H1 (cell line): ENCODE measurements at regions not wholly inside any gene's neighbourhood (a gene's known extent, or its start where the extent isn't known, plus 50 kb on each side); places are given as distances from the start of the nearest gene placed in this dataset.

ENCODE experiments used
- CTCF ChIA-PET: fragments of 300-600 bp; sonication (Branson Sonifier 250); formaldehyde crosslinking; loops from one replicate; lab custom pipeline; 2021; ENCODE audit not compliant: partially characterized antibody; lab: Charles Lee
- POLR2A ChIA-PET: fragments of 300-600 bp; sonication (Branson Sonifier 250); formaldehyde crosslinking; loops from one replicate; lab custom pipeline; 2021; ENCODE audit warnings: inconsistent platforms; ENCODE audit not compliant: partially characterized antibody; lab: Charles Lee
- DNase-seq, 2 experiments: peaks; one replicate each; pipeline versions ENCODE4 v3.0.0 to v3.0.0-alpha.2; 2010 to 2022; ENCODE audit warnings: low spot score in 2 of 2, low read depth in 1 of 2, mixed read lengths in 1 of 2
- FAIRE-seq: peaks from 2 replicates; lab custom pipeline; 2011; peaks lifted over from hg19 to GRCh38; lab: Jason Lieb, UNC
- H2AFZ ChIP-seq: 2 replicates; pipeline ENCODE4 v1.8.1; 2012; ENCODE audit warnings: low read length, inconsistent platforms
- H2AK5ac ChIP-seq: 2 replicates; pipeline ENCODE4 v1.6.1; 2013; ENCODE audit warnings: low read depth, low read length
- H2BK120ac ChIP-seq: replicated peaks from 2 replicates; pipeline ENCODE3; 2013; ENCODE audit warnings: low read depth, low read length, inconsistent platforms
- H2BK12ac ChIP-seq: 2 replicates; pipeline ENCODE4 v1.6.1; 2013; ENCODE audit warnings: low read depth, low read length
- H2BK15ac ChIP-seq: 2 replicates; pipeline ENCODE4 v1.6.1; 2013; ENCODE audit warnings: low read length
- H2BK20ac ChIP-seq: 2 replicates; pipeline ENCODE4 v1.6.1; 2013; ENCODE audit warnings: low read length
- H2BK5ac ChIP-seq: 2 replicates; pipeline ENCODE4 v1.6.1; 2013; ENCODE audit warnings: low read depth, low read length
- H3K14ac ChIP-seq: 2 replicates; pipeline ENCODE4 v1.6.1; 2013; ENCODE audit warnings: inconsistent platforms; ENCODE audit not compliant: insufficient read length
- H3K18ac ChIP-seq: 2 replicates; pipeline ENCODE4 v1.6.1; 2013; ENCODE audit warnings: low read length; ENCODE audit errors: extremely low read depth
- H3K23ac ChIP-seq: 2 replicates; pipeline ENCODE4 v1.6.1; 2013; ENCODE audit warnings: inconsistent platforms; ENCODE audit not compliant: insufficient read length
- H3K23me2 ChIP-seq: 2 replicates; pipeline ENCODE4 v1.6.1; 2013; ENCODE audit warnings: low read depth, low read length
- H3K27ac ChIP-seq: 2 replicates; pipeline ENCODE4 v1.6.1; 2011; ENCODE audit warnings: low read depth, low read length, inconsistent platforms
- H3K27me3 ChIP-seq, 4 experiments: replicated peaks in 1 of 4; 1 replicate in 1 of 4; 2 replicates in 3 of 4; pipeline versions ENCODE4 v1.6.1 to v1.8.1; 2011 to 2013; ENCODE audit warnings: low read length in 3 of 4, mild to moderate bottlenecking in 3 of 4, inconsistent platforms in 2 of 4, mixed read lengths in 2 of 4, moderate library complexity in 1 of 4; ENCODE audit not compliant: control insufficient read depth in 3 of 4, insufficient read depth in 3 of 4; ENCODE audit errors: extremely low read depth in 1 of 4
- H3K36me3 ChIP-seq, 4 experiments: 2 replicates each; pipeline versions ENCODE4 v1.6.1 to v1.8.1; 2011 to 2013; ENCODE audit warnings: mild to moderate bottlenecking in 4 of 4, low read length in 3 of 4, moderate library complexity in 2 of 4, control low read depth in 1 of 4, inconsistent platforms in 1 of 4; ENCODE audit not compliant: insufficient read depth in 4 of 4, control insufficient read depth in 2 of 4
- H3K4ac ChIP-seq: replicated peaks from 2 replicates; pipeline ENCODE3; 2013; ENCODE audit warnings: low read length, low read depth, mixed read lengths, inconsistent platforms; ENCODE audit not compliant: insufficient read length
- H3K4me1 ChIP-seq, 4 experiments: replicated peaks in 1 of 4; 1 replicate in 1 of 4; 2 replicates in 3 of 4; pipeline versions ENCODE4 v1.6.1 to v1.8.1; 2011 to 2013; ENCODE audit warnings: low read length in 3 of 4, inconsistent platforms in 2 of 4, mixed read lengths in 1 of 4; ENCODE audit not compliant: insufficient read depth in 4 of 4, control insufficient read depth in 3 of 4
- H3K4me2 ChIP-seq, 2 experiments: 2 replicates each; pipeline versions ENCODE4 v1.6.1 to v1.8.1; 2011 to 2013; ENCODE audit warnings: low read depth in 2 of 2, low read length in 2 of 2, control low read depth in 1 of 2, inconsistent platforms in 1 of 2, mild to moderate bottlenecking in 1 of 2; ENCODE audit not compliant: insufficient read depth in 1 of 2
- H3K4me3 ChIP-seq, 4 experiments: fragments of 200-600, 300-600 bp in 1 of 4; sonication (generic), shearing (Covaris generic), sonication (Bioruptor Twin) in 1 of 4; 2 replicates each; pipeline versions ENCODE4 v1.5.1 to v1.8.1; 2011 to 2016; ENCODE audit warnings: low read length in 4 of 4, low read depth in 3 of 4, control low read depth in 2 of 4, inconsistent platforms in 2 of 4, mild to moderate bottlenecking in 2 of 4, mixed read lengths in 1 of 4, moderate library complexity in 1 of 4; ENCODE audit not compliant: insufficient read depth in 2 of 4; ENCODE audit errors: extremely low read depth in 1 of 4
- H3K56ac ChIP-seq: replicated peaks from 2 replicates; pipeline ENCODE3; 2013; ENCODE audit warnings: low read depth, mild to moderate bottlenecking, mixed read lengths, low read length, inconsistent platforms; ENCODE audit not compliant: insufficient read length
- H3K79me1 ChIP-seq: 2 replicates; pipeline ENCODE4 v1.6.1; 2013; ENCODE audit warnings: low read depth, low read length, control low read depth
- H3K79me2 ChIP-seq, 2 experiments: 2 replicates each; pipeline versions ENCODE4 v1.6.1 to v1.8.1; 2012 to 2013; ENCODE audit warnings: low read length in 2 of 2, mild to moderate bottlenecking in 2 of 2, inconsistent platforms in 1 of 2; ENCODE audit not compliant: insufficient read depth in 2 of 2, control insufficient read depth in 1 of 2
- H3K9ac ChIP-seq, 4 experiments: replicated peaks in 1 of 4; 1 replicate in 1 of 4; 2 replicates in 3 of 4; pipeline versions ENCODE4 v1.6.1 to v1.8.1; 2011 to 2013; ENCODE audit warnings: low read depth in 3 of 4, low read length in 3 of 4, control low read depth in 2 of 4, mild to moderate bottlenecking in 2 of 4, moderate library complexity in 2 of 4, inconsistent platforms in 1 of 4; ENCODE audit errors: extremely low read depth in 1 of 4
- H3K9me3 ChIP-seq, 2 experiments: 2 replicates each; pipeline versions ENCODE4 v1.6.1 to v1.8.1; 2012 to 2013; ENCODE audit warnings: mild to moderate bottlenecking in 2 of 2, moderate library complexity in 2 of 2, control low read depth in 1 of 2, inconsistent platforms in 1 of 2, low read depth in 1 of 2, low read length in 1 of 2, mixed read lengths in 1 of 2; ENCODE audit not compliant: insufficient read depth in 2 of 2
- H4K20me1 ChIP-seq, 2 experiments: replicated peaks in 1 of 2; 2 replicates each; pipeline versions ENCODE3 to v1.8.1; 2011 to 2013; ENCODE audit warnings: inconsistent platforms in 2 of 2, low read length in 2 of 2, mild to moderate bottlenecking in 1 of 2; ENCODE audit not compliant: insufficient read depth in 2 of 2, control insufficient read depth in 1 of 2
- H4K5ac ChIP-seq: 2 replicates; pipeline ENCODE4 v1.6.1; 2013; ENCODE audit warnings: low read length, low read depth, mixed read lengths, inconsistent platforms; ENCODE audit not compliant: insufficient read length
- H4K8ac ChIP-seq: 2 replicates; pipeline ENCODE4 v1.8.0; 2013; ENCODE audit warnings: mild to moderate bottlenecking, moderate library complexity, low read length, inconsistent platforms; ENCODE audit not compliant: insufficient read depth; ENCODE audit errors: extremely low read depth
- H4K91ac ChIP-seq: replicated peaks from 2 replicates; pipeline ENCODE3; 2013; ENCODE audit warnings: low read length, mixed read lengths, inconsistent platforms; ENCODE audit not compliant: insufficient read length
- KDM4A ChIP-seq: IDR thresholded peaks from one replicate; pipeline ENCODE4 v1.7.1; 2012; ENCODE audit warnings: low read depth, mild to moderate bottlenecking, moderate library complexity, low read length, inconsistent platforms; ENCODE audit not compliant: severe bottlenecking
- MAFK ChIP-seq: IDR thresholded peaks from 2 replicates; pipeline ENCODE4 v1.6.1; 2012; ENCODE audit warnings: low read depth, mild to moderate bottlenecking, improper control_type of control experiment, low read length
- POU5F1 ChIP-seq: IDR thresholded peaks from 2 replicates; pipeline ENCODE4 v1.6.1; 2011; ENCODE audit warnings: low read depth, mild to moderate bottlenecking, low read length, moderate library complexity
- whole genome bisulfite sequencing, 2 experiments: shearing (Covaris generic) in 1 of 2; methylation state at CpG; one replicate each; pipeline versions ENCODE4 v1.1.6 to v1.1.7; 2013 to 2015; ENCODE audit warnings: low lambda C conversion rate in 2 of 2, mixed read lengths in 2 of 2, inconsistent platforms in 1 of 2, low coverage in 1 of 2, missing lambda C conversion rate in 1 of 2; ENCODE audit not compliant: insufficient replicate concordance in 2 of 2, insufficient coverage in 1 of 2, insufficient read length in 1 of 2; ENCODE audit errors: extremely low coverage in 1 of 2, missing lambda C conversion rate in 1 of 2; 5-methylcytosine and 5-hydroxymethylcytosine counted together

DNA sequence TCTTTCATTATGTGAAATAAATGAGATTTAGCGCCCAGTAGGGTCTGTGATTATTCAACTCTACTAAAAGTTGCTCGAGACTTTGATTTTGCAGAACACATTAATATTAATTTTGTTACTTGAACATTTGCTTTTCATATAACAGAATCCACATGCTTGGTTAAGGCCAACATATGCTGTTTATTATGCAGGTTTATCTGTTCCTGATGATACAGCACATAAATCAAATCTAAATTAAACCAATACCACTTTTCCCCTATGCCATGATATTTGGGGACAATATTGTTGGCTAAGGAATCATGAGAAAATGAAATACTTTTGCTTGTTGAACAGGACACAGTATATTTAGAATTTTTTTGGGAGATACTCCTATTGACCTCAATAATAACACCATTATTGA lies 291.1 kb downstream of the USP25 start:
- TF ChIP-seq MAFK: no peak
- no peak for TF ChIP-seq POU5F1
- TF ChIP-seq KDM4A: no peak
- POLR2A ChIA-PET: no interaction called here
- no peaks in the 10 kb centered on the region for H3K79me1 ChIP-seq
- no peaks in the 10 kb centered on the region for H3K4me1 ChIP-seq
- H3K27ac ChIP-seq: no peak overlapping the region
- no peak overlapping the region for H2AFZ ChIP-seq
- no peak overlapping the region for H3K4ac ChIP-seq
- FAIRE-seq (no peak), DNase-seq (no peak)
- no peak overlapping the region for H3K14ac ChIP-seq
- H2BK15ac ChIP-seq: no peak overlapping the region
- no peaks in the 10 kb centered on the region for H4K20me1 ChIP-seq
- H3K4me2 ChIP-seq: no peak overlapping the region
- H3K9me3 ChIP-seq: no peaks in the 10 kb centered on the region
- no peak overlapping the region for H4K91ac ChIP-seq
- H3K36me3 ChIP-seq: no peaks in the 10 kb centered on the region
- no peak overlapping the region for H3K9ac ChIP-seq
- H3K23ac ChIP-seq: no peak overlapping the region
- CTCF ChIA-PET: interaction anchor here (1.2 kb wide), 1 partner anchor 12 kb away, joined by 6 read pairs; no protein-coding TSS in a partner anchor
- H4K5ac ChIP-seq: no peak overlapping the region
- H2BK12ac ChIP-seq: no peak overlapping the region
- H3K23me2 ChIP-seq: no peaks in the 10 kb centered on the region
- H3K56ac ChIP-seq: no peak overlapping the region
- H2BK20ac ChIP-seq: no peak overlapping the region
- no peak overlapping the region for H3K18ac ChIP-seq
- no peaks in the 10 kb centered on the region for H3K79me2 ChIP-seq
- H2BK5ac ChIP-seq: no peak overlapping the region
- H2BK120ac ChIP-seq: no peak overlapping the region
- no peaks in the 10 kb centered on the region for H3K27me3 ChIP-seq
- no peak overlapping the region for H3K4me3 ChIP-seq
- WGBS, 2 experiments: 87% methylated on average over 2 of the region's 2 CpGs; no CpG with 5 or more reads in 1 of the 2 experiments
- H4K8ac ChIP-seq: no peak overlapping the region
- H2AK5ac ChIP-seq: no peak overlapping the region
